HepG2 (cell line): ENCODE measurements at regions not wholly inside any gene's neighbourhood (a gene's known extent, or its start where the extent isn't known, plus 50 kb on each side); places are given as distances from the start of the nearest gene placed in this dataset.

Source experiments
- ATAC-seq: fragments of 200-7000 bp; cut with Tn5 transposase; 3 replicates; pipeline ENCODE4 v1.9.1; 2020; ENCODE audit warnings: mild to moderate bottlenecking, moderate library complexity
- BruUV-seq: library from RNA; stranded (reverse); fragments of 400-500 nt; replicated peaks from 2 replicates; lab custom pipeline; 2021; lab: Mats Ljungman, UMichigan
- CTCF ChIA-PET: fragments of 300-600 bp; formaldehyde crosslinking; extraction: SDS; loops from one replicate; lab custom pipeline; 2021; ENCODE audit warnings: low total read pairs, inconsistent platforms, low intra/inter-chr PET ratio; lab: Yijun Ruan, JAX
- POLR2A ChIA-PET: fragments of 350-600 bp; sonication (Branson Sonifier 250); formaldehyde crosslinking; loops from one replicate; lab custom pipeline; 2020; ENCODE audit warnings: antibody characterized with exemption, inconsistent platforms; lab: Yijun Ruan, JAX
- DNase-seq: peaks from one replicate; pipeline ENCODE4 v3.0.0-alpha.2; 2015; ENCODE audit warnings: low spot score
- FAIRE-seq: peaks from 3 replicates; lab custom pipeline; 2011; peaks lifted over from hg19 to GRCh38; lab: Jason Lieb, UNC
- H2AFZ ChIP-seq: one replicate; pipeline ENCODE4 v1.6.1; 2011; ENCODE audit warnings: low read length, inconsistent platforms
- H3K27ac ChIP-seq: fragments of 300-600 bp; 3 replicates; pipeline ENCODE4 v1.8.0; 2011; ENCODE audit warnings: mixed run types, mild to moderate bottlenecking, mixed read lengths, low read length, inconsistent platforms; ENCODE audit not compliant: insufficient read depth; ENCODE audit errors: extremely low read length
- H3K27me3 ChIP-seq, 2 experiments: fragments of 200-600 bp in 1 of 2; 2 replicates in 1 of 2; 3 replicates in 1 of 2; pipeline versions ENCODE4 v1.6.0 to v1.8.0; 2011; ENCODE audit warnings: low read length in 2 of 2, mild to moderate bottlenecking in 2 of 2, moderate library complexity in 2 of 2, inconsistent platforms in 1 of 2; ENCODE audit not compliant: insufficient read depth in 2 of 2, control insufficient read depth in 1 of 2
- H3K36me3 ChIP-seq, 2 experiments: fragments of 200-600 bp in 1 of 2; replicated peaks in 1 of 2; 2 replicates in 1 of 2; 3 replicates in 1 of 2; pipeline versions ENCODE4 v1.5.1 to v1.8.0; 2011; ENCODE audit warnings: low read length in 2 of 2, inconsistent platforms in 1 of 2; ENCODE audit not compliant: insufficient read depth in 2 of 2, control insufficient read depth in 1 of 2
- H3K4me1 ChIP-seq: 2 replicates; pipeline ENCODE4 v1.5.1; 2012; ENCODE audit warnings: low read length, inconsistent platforms; ENCODE audit not compliant: insufficient read depth
- H3K4me2 ChIP-seq: 2 replicates; pipeline ENCODE4 v1.6.0; 2011; ENCODE audit warnings: low read depth, low read length, inconsistent platforms
- H3K4me3 ChIP-seq, 3 experiments: fragments of 200-600 bp in 1 of 3; sonication (generic), shearing (Covaris generic) in 1 of 3; replicated peaks in 1 of 3; 2 replicates each; pipeline ENCODE4 v1.5.1; 2011 to 2016; ENCODE audit warnings: low read length in 3 of 3, inconsistent platforms in 2 of 3, low read depth in 2 of 3, mild to moderate bottlenecking in 2 of 3, control low read depth in 1 of 3, mixed read lengths in 1 of 3; ENCODE audit not compliant: insufficient read depth in 1 of 3
- H3K79me2 ChIP-seq: one replicate; pipeline ENCODE4 v1.6.1; 2011; ENCODE audit warnings: low read length, inconsistent platforms; ENCODE audit not compliant: insufficient read depth
- H3K9ac ChIP-seq: 2 replicates; pipeline ENCODE4 v1.6.0; 2011; ENCODE audit warnings: mild to moderate bottlenecking, low read depth, low read length, inconsistent platforms; ENCODE audit not compliant: insufficient read depth
- H3K9me3 ChIP-seq: 2 replicates; pipeline ENCODE4 v1.5.1; 2012; ENCODE audit warnings: mild to moderate bottlenecking, low read length
- H4K20me1 ChIP-seq: 2 replicates; pipeline ENCODE4 v1.6.0; 2011; ENCODE audit warnings: inconsistent platforms, mild to moderate bottlenecking, low read length, moderate library complexity; ENCODE audit not compliant: insufficient read depth
- GABPA ChIP-seq, 2 experiments: IDR thresholded peaks; 2 replicates each; pipeline ENCODE4 v1.6.1; 2011 to 2016; ENCODE audit warnings: low read depth in 2 of 2, low read length in 1 of 2, missing biosample characterization in 1 of 2, missing genetic modification characterization in 1 of 2
- KLF13 ChIP-seq: sonication (generic); formaldehyde crosslinking; IDR thresholded peaks from 2 replicates; pipeline ENCODE4 v1.4.0; 2020; ENCODE audit warnings: mild to moderate bottlenecking, missing genetic modification reagents
- KLF9 ChIP-seq: IDR thresholded peaks from 2 replicates; pipeline ENCODE4 v1.6.1; 2016; ENCODE audit warnings: low read depth
- MIXL1 ChIP-seq: IDR thresholded peaks from 2 replicates; pipeline ENCODE4 v1.6.1; 2016
- MYC ChIP-seq: sonication (generic); formaldehyde crosslinking; IDR thresholded peaks from 2 replicates; pipeline ENCODE4 v1.9.0; 2021; ENCODE audit warnings: missing genetic modification reagents, borderline replicate concordance
- NFATC3 ChIP-seq: sonication (generic); formaldehyde crosslinking; IDR thresholded peaks from 2 replicates; pipeline ENCODE4 v1.5.1; 2020; ENCODE audit warnings: mild to moderate bottlenecking, missing genetic modification reagents
- SMC3 ChIP-seq: IDR thresholded peaks from 2 replicates; pipeline ENCODE4 v1.6.1; 2011; ENCODE audit warnings: low read length, improper control_type of control experiment
- ZFP36 ChIP-seq: fragments of 150-350 bp; IDR thresholded peaks from 2 replicates; pipeline ENCODE4 v1.6.1; 2018; ENCODE audit warnings: borderline replicate concordance, low read length, low read depth; ENCODE audit not compliant: partially characterized antibody
- ZNF10 ChIP-seq: sonication (generic); formaldehyde crosslinking; IDR thresholded peaks from 2 replicates; pipeline ENCODE4 v1.4.0; 2020; ENCODE audit warnings: mild to moderate bottlenecking, low read depth, missing genetic modification reagents, borderline replicate concordance
- ZNF230 ChIP-seq: sonication (generic); formaldehyde crosslinking; IDR thresholded peaks from 2 replicates; pipeline ENCODE4 v1.4.0; 2020; ENCODE audit warnings: mild to moderate bottlenecking, missing genetic modification reagents
- ZNF383 ChIP-seq: sonication (generic); formaldehyde crosslinking; IDR thresholded peaks from 2 replicates; pipeline ENCODE4 v1.4.0; 2020; ENCODE audit warnings: missing genetic modification reagents, mild to moderate bottlenecking, borderline replicate concordance
- ZNF451 ChIP-seq: sonication (generic); formaldehyde crosslinking; IDR thresholded peaks from 2 replicates; pipeline ENCODE4 v1.5.0; 2020; ENCODE audit warnings: mild to moderate bottlenecking, missing genetic modification reagents
- ZNF672 ChIP-seq: sonication (generic); formaldehyde crosslinking; IDR thresholded peaks from 2 replicates; pipeline ENCODE4 v1.8.1; 2022; ENCODE audit warnings: missing genetic modification reagents
- in situ Hi-C: cut with HindIII; loops from 2 replicates; pipeline ENCODE4 v1.10.0; 2017; ENCODE audit warnings: low pct_unique_long_range_greater_than_20kb; ENCODE audit not compliant: extremely low pct_ligation_motif_present
- intact Hi-C: fragments of 100-400 bp; cut with micrococcal nuclease; formaldehyde crosslinking; loops from one replicate; pipeline ENCODE4 v1.10.0; 2022; ENCODE audit not compliant: unreplicated experiment
- TF ChIP-seq, protein P1 (sequence below): sonication (generic); formaldehyde crosslinking; conservative IDR thresholded peaks from 2 replicates; pipeline ENCODE4 v1.4.0; 2020; ENCODE audit warnings: missing genetic modification reagents
- TF ChIP-seq, protein P2 (sequence below): sonication (generic); formaldehyde crosslinking; IDR thresholded peaks from 2 replicates; pipeline ENCODE4 v1.5.0; 2020; ENCODE audit warnings: missing genetic modification reagents
- TF ChIP-seq, protein P3 (sequence below): sonication (generic); formaldehyde crosslinking; IDR thresholded peaks from 2 replicates; pipeline ENCODE4 v1.8.1; 2023; ENCODE audit warnings: mild to moderate bottlenecking, inconsistent platforms, moderate library complexity, missing genetic modification reagents, borderline replicate concordance
- TF ChIP-seq, protein P4 (sequence below): sonication (generic); formaldehyde crosslinking; IDR thresholded peaks from 2 replicates; pipeline ENCODE4 v1.4.0; 2020; ENCODE audit warnings: low read depth, missing genetic modification reagents

DNA sequence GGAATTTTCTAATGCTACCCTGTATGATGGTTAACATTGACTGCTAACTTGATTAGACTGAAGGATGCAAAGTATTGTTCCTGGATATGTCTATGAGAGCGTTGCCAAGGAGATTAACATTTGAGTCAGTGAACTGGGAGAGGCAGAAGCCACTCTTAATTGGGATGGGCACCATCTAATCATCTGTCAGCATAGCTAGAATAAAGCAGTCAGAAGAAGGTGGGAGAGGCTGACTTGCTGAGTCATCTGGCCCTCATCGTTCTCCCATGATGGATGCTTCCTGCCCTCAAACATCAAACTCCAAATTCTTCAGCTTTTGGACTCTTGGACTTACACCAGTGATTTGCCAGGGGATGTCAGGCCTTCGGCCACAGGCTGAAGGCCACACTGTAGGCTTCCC lies 878.5 kb downstream of the PCDH7 start (continued):
- TF ChIP-seq, protein P1, sequence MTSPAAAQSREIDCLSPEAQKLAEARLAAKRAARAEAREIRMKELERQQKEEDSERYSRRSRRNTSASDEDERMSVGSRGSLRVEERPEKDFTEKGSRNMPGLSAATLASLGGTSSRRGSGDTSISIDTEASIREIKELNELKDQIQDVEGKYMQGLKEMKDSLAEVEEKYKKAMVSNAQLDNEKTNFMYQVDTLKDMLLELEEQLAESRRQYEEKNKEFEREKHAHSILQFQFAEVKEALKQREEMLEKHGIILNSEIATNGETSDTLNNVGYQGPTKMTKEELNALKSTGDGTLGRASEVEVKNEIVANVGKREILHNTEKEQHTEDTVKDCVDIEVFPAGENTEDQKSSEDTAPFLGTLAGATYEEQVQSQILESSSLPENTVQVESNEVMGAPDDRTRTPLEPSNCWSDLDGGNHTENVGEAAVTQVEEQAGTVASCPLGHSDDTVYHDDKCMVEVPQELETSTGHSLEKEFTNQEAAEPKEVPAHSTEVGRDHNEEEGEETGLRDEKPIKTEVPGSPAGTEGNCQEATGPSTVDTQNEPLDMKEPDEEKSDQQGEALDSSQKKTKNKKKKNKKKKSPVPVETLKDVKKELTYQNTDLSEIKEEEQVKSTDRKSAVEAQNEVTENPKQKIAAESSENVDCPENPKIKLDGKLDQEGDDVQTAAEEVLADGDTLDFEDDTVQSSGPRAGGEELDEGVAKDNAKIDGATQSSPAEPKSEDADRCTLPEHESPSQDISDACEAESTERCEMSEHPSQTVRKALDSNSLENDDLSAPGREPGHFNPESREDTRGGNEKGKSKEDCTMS (CRISPR knock-in tag): no peak
- TF ChIP-seq, protein P2, sequence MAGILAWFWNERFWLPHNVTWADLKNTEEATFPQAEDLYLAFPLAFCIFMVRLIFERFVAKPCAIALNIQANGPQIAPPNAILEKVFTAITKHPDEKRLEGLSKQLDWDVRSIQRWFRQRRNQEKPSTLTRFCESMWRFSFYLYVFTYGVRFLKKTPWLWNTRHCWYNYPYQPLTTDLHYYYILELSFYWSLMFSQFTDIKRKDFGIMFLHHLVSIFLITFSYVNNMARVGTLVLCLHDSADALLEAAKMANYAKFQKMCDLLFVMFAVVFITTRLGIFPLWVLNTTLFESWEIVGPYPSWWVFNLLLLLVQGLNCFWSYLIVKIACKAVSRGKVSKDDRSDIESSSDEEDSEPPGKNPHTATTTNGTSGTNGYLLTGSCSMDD: no peak
- no peak for TF ChIP-seq ZNF230 (CRISPR knock-in tag)
- no peak for TF ChIP-seq KLF9 (CRISPR knock-in tag)
- TF ChIP-seq GABPA (IDR thresholded peaks at IDR 0.05; ENCODE audit: low read depth, low read length): no peak
- TF ChIP-seq GABPA (CRISPR knock-in tag; IDR thresholded peaks at IDR 0.05; ENCODE audit: low read depth): no peak
- no peak for TF ChIP-seq ZNF10 (CRISPR knock-in tag)
- TF ChIP-seq ZNF383 (CRISPR knock-in tag): no peak

DNA sequence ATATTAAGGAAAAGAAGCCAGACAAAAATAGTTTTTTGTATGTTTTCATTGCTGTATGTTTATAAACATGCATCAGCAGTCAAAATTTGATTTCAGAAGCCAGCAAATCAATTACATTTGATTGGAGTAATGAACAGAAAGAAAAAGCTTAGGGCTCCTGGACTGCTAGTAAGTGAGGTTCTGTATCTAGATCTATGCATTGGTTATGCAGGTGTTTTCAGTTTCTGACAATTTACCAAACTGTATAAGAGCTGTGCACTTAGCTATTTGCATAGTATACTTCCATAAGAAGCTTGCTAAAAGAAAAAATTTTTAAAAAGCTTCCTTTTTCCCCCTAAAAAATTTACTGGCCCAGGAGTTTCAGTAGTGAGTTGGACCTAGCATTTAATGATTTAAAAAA lies 881.6 kb downstream of the PCDH7 start:
- H3K9me3 ChIP-seq: peaks cover 20% of the 10 kb centered on the region
- H3K27ac ChIP-seq: no peak overlapping the region
- FAIRE-seq: no peak
- no peak for DNase-seq
- in situ Hi-C loops (no loop called here), intact Hi-C loops (no loop called here)
- no peak for ATAC-seq
- no peak overlapping the region for H3K4me2 ChIP-seq
- ChIA-PET POLR2A (no interaction called here), CTCF (no interaction called here)
- H3K36me3 ChIP-seq: no peaks in the 10 kb centered on the region
- no peak overlapping the region for H3K4me3 ChIP-seq
- H3K27me3 ChIP-seq: no peaks in the 10 kb centered on the region
- no peak overlapping the region for H2AFZ ChIP-seq
- no TSS peak for BruUV-seq
- H4K20me1 ChIP-seq: no peaks in the 10 kb centered on the region
- H3K79me2 ChIP-seq: no peaks in the 10 kb centered on the region
- no peaks in the 10 kb centered on the region for H3K4me1 ChIP-seq
- H3K9ac ChIP-seq: no peak overlapping the region
- TF ChIP-seq KLF13 (CRISPR knock-in tag): no peak
- no peak for TF ChIP-seq NFATC3
- TF ChIP-seq MIXL1: no peak
- TF ChIP-seq SMC3: no peak
- no peak for TF ChIP-seq ZNF672 (CRISPR knock-in tag)
- no peak for TF ChIP-seq MYC
- TF ChIP-seq, protein P3, sequence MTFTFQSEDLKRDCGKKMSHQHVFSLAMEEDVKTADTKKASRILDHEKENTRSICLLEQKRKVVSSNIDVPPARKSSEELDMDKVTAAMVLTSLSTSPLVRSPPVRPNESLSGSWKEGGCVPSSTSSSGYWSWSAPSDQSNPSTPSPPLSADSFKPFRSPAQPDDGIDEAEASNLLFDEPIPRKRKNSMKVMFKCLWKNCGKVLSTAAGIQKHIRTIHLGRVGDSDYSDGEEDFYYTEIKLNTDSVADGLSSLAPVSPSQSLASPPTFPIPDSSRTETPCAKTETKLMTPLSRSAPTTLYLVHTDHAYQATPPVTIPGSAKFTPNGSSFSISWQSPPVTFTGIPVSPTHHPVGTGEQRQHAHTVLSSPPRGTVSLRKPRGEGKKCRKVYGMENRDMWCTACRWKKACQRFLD: no peak
- no peak for TF ChIP-seq ZNF451 (CRISPR knock-in tag)
- TF ChIP-seq ZFP36: no peak
- no peak for TF ChIP-seq ZNF230 (CRISPR knock-in tag)
- TF ChIP-seq, protein P4, sequence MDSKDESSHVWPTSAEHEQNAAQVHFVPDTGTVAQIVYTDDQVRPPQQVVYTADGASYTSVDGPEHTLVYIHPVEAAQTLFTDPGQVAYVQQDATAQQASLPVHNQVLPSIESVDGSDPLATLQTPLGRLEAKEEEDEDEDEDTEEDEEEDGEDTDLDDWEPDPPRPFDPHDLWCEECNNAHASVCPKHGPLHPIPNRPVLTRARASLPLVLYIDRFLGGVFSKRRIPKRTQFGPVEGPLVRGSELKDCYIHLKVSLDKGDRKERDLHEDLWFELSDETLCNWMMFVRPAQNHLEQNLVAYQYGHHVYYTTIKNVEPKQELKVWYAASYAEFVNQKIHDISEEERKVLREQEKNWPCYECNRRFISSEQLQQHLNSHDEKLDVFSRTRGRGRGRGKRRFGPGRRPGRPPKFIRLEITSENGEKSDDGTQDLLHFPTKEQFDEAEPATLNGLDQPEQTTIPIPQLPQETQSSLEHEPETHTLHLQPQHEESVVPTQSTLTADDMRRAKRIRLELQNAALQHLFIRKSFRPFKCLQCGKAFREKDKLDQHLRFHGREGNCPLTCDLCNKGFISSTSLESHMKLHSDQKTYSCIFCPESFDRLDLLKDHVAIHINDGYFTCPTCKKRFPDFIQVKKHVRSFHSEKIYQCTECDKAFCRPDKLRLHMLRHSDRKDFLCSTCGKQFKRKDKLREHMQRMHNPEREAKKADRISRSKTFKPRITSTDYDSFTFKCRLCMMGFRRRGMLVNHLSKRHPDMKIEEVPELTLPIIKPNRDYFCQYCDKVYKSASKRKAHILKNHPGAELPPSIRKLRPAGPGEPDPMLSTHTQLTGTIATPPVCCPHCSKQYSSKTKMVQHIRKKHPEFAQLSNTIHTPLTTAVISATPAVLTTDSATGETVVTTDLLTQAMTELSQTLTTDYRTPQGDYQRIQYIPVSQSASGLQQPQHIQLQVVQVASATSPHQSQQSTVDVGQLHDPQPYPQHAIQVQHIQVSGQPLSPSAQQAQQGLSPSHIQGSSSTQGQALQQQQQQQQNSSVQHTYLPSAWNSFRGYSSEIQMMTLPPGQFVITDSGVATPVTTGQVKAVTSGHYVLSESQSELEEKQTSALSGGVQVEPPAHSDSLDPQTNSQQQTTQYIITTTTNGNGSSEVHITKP: no peak
